Endodermal cell (in vitro differentiated cells): ENCODE measurements at regions not wholly inside any gene's neighbourhood (a gene's known extent, or its start where the extent isn't known, plus 50 kb on each side); places are given as distances from the start of the nearest gene placed in this dataset.

Experiments used
- DNase-seq: peaks from one replicate; pipeline ENCODE4 v3.0.0-alpha.2; 2017
- H3K27ac ChIP-seq: 2 replicates; pipeline ENCODE4 v1.5.1; 2013; ENCODE audit warnings: mild to moderate bottlenecking, low read depth, low read length, moderate library complexity
- H3K27me3 ChIP-seq: 2 replicates; pipeline ENCODE4 v1.6.1; 2013; ENCODE audit warnings: mild to moderate bottlenecking, low read length, moderate library complexity; ENCODE audit not compliant: insufficient read depth, control insufficient read depth, poor library complexity, severe bottlenecking
- H3K36me3 ChIP-seq: 2 replicates; pipeline ENCODE4 v1.7.0; 2013; ENCODE audit warnings: mild to moderate bottlenecking, low read length, moderate library complexity; ENCODE audit not compliant: control insufficient read depth, insufficient read depth
- H3K4me1 ChIP-seq: one replicate; pipeline ENCODE4 v1.7.0; 2013; ENCODE audit warnings: low read length; ENCODE audit not compliant: control insufficient read depth, insufficient read depth
- H3K4me3 ChIP-seq: 2 replicates; pipeline ENCODE4 v1.5.1; 2013; ENCODE audit warnings: mild to moderate bottlenecking, low read length, moderate library complexity
- H3K9ac ChIP-seq: 2 replicates; pipeline ENCODE4 v1.6.1; 2013; ENCODE audit warnings: mild to moderate bottlenecking, low read length, moderate library complexity; ENCODE audit not compliant: poor library complexity, severe bottlenecking; ENCODE audit errors: extremely low read depth
- H3K9me3 ChIP-seq: 2 replicates; pipeline ENCODE4 v1.6.1; 2013; ENCODE audit warnings: mild to moderate bottlenecking, low read length, moderate library complexity; ENCODE audit not compliant: control insufficient read depth
- H3K27ac Mint-ChIP-seq: 2 replicates; pipeline ENCODE4 v1.8.0; 2020; ENCODE audit warnings: mixed read lengths
- H3K27me3 Mint-ChIP-seq: 2 replicates; pipeline ENCODE4 v1.8.0; 2021; ENCODE audit warnings: mild to moderate bottlenecking, mixed read lengths; ENCODE audit not compliant: insufficient read depth
- H3K36me3 Mint-ChIP-seq: 2 replicates; pipeline ENCODE4 v1.8.0; 2020; ENCODE audit warnings: low read depth, mixed read lengths
- H3K4me1 Mint-ChIP-seq: 2 replicates; pipeline ENCODE4 v1.8.0; 2020; ENCODE audit warnings: mixed read lengths
- H3K4me3 Mint-ChIP-seq: 2 replicates; pipeline ENCODE4 v1.8.0; 2020; ENCODE audit warnings: mild to moderate bottlenecking, moderate library complexity, mixed read lengths
- H3K9me3 Mint-ChIP-seq: 2 replicates; pipeline ENCODE4 v1.8.0; 2020; ENCODE audit warnings: mild to moderate bottlenecking, mixed read lengths
- CTCF ChIP-seq: fragments of 200-600 bp; sonication (generic); conservative IDR thresholded peaks from 2 replicates; pipeline ENCODE4 v1.5.0; 2021; ENCODE audit warnings: antibody characterized with exemption, mild to moderate bottlenecking
- WGBS, 2 experiments: methylation state at CpG; one replicate each; pipeline versions ENCODE4 v1.1.5 to v1.1.7; 2013; ENCODE audit warnings: missing lambda C conversion rate in 2 of 2, mixed read lengths in 1 of 2; ENCODE audit not compliant: insufficient coverage in 1 of 2, insufficient read length in 1 of 2; 5-methylcytosine and 5-hydroxymethylcytosine counted together

GRCh38 chr9:79004032-79004431 lies 567.7 kb upstream of the TLE4 start:
- H3K4me3 ChIP-seq: no peak overlapping the region
- no peaks in the 10 kb centered on the region for H3K4me1 ChIP-seq
- no peaks in the 10 kb centered on the region for H3K36me3 ChIP-seq
- no peak overlapping the region for H3K27ac ChIP-seq
- Mint-ChIP-seq H3K4me3 (no peak overlapping the region), H3K9me3 (peaks cover 7% of the 10 kb centered on the region), H3K27me3 (no peaks in the 10 kb centered on the region), H3K27ac (no peak overlapping the region), H3K36me3 (no peaks in the 10 kb centered on the region), H3K4me1 (peaks cover 20% of the 10 kb centered on the region)
- no peak for TF ChIP-seq CTCF
- WGBS, 2 experiments: 93 to 98% methylated on average over 2 to 4 of the region's 4 CpGs
- peaks cover 7% of the 10 kb centered on the region for H3K9me3 ChIP-seq
- no peak for DNase-seq
- H3K27me3 ChIP-seq: no peaks in the 10 kb centered on the region
- H3K9ac ChIP-seq: no peak overlapping the region

GRCh38 chr9:79006546-79006945 lies 565.2 kb upstream of the TLE4 start:
- Mint-ChIP-seq H3K36me3 (no peaks in the 10 kb centered on the region), H3K27me3 (no peaks in the 10 kb centered on the region), H3K27ac (no peak overlapping the region), H3K4me3 (no peak overlapping the region), H3K4me1 (peaks cover 20% of the 10 kb centered on the region), H3K9me3 (peaks cover 11% of the 10 kb centered on the region)
- no peak for DNase-seq
- WGBS, 2 experiments: 90 to 93% methylated on average over 4 of the region's 4 CpGs
- Histone ChIP-seq H3K36me3 (no peaks in the 10 kb centered on the region), H3K9me3 (peaks cover 11% of the 10 kb centered on the region), H3K4me3 (no peak overlapping the region), H3K9ac (no peak overlapping the region), H3K4me1 (no peaks in the 10 kb centered on the region), H3K27me3 (no peaks in the 10 kb centered on the region), H3K27ac (no peak overlapping the region)
- no peak for TF ChIP-seq CTCF

GRCh38 chr9:79007701-79008483 lies 563.9 kb upstream of the TLE4 start:
- no peak overlapping the region for H3K9ac ChIP-seq
- H3K4me3 ChIP-seq: no peak overlapping the region
- H3K4me1 ChIP-seq: no peaks in the 10 kb centered on the region
- no peaks in the 10 kb centered on the region for H3K27me3 ChIP-seq
- H3K36me3 Mint-ChIP-seq: no peaks in the 10 kb centered on the region
- H3K27ac Mint-ChIP-seq: no peak overlapping the region
- TF ChIP-seq CTCF: no peak
- peaks cover 11% of the 10 kb centered on the region for H3K9me3 ChIP-seq
- no peak overlapping the region for H3K27ac ChIP-seq
- H3K36me3 ChIP-seq: no peaks in the 10 kb centered on the region
- H3K4me1 Mint-ChIP-seq: peaks cover 20% of the 10 kb centered on the region
- 92 to 100% methylated on average over 4 to 8 of the region's 8 CpGs for WGBS, 2 experiments
- H3K27me3 Mint-ChIP-seq: no peaks in the 10 kb centered on the region
- peaks cover 11% of the 10 kb centered on the region for H3K9me3 Mint-ChIP-seq
- DNase-seq: no peak
- H3K4me3 Mint-ChIP-seq: no peak overlapping the region
